ENCODE measurements at regions not wholly inside any gene's neighbourhood (a gene's known extent, or its start where the extent isn't known, plus 50 kb on each side); places are given as distances from the start of the nearest gene placed in this dataset.

- no peaks in the 10 kb centered on the region for H3K9me3 Mint-ChIP-seq
Measured at GRCh38 chr14:87838931-87839330, 154.1 kb downstream of the GALC start.

DNA sequence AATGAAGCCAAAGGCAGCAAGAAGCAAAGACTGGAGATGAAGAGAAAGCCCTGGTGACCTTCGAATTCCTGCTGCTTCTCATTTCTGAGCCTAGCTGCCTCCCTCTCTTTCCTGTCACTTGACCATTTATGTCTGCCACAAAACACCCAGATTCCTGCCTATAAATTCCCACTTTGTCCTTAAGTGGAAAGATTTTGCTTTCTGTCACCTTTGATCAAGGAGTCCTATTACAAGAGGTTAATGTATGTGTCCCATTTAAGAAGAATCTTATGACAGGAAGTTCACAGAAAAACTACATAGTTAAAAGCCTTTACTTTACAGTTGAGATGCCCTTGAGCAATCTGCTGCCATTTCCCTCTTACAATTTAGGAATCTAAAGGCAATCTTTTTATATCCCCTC is 155.7 kb downstream of the GALC start:
- Mint-ChIP-seq H3K4me3 (no peak overlapping the region), H3K27ac (no peak overlapping the region), H3K4me1 (ENCODE audit: low read depth) (no peaks in the 10 kb centered on the region), H3K36me3 (ENCODE audit: low read depth) (no peaks in the 10 kb centered on the region), H3K9me3 (no peaks in the 10 kb centered on the region), H3K27me3 (no peaks in the 10 kb centered on the region)
- DNase-seq = no peak

More at GRCh38 chr14:87838931-87839330, 154.1 kb downstream of the GALC start:
- DNase-seq = no peak
- no peak overlapping the region for H3K27ac Mint-ChIP-seq
- H3K4me1 Mint-ChIP-seq (ENCODE audit: low read depth) = no peaks in the 10 kb centered on the region
- H3K36me3 Mint-ChIP-seq (ENCODE audit: low read depth) = no peaks in the 10 kb centered on the region
- H3K4me3 Mint-ChIP-seq = no peak overlapping the region
- no peaks in the 10 kb centered on the region for H3K27me3 Mint-ChIP-seq

- no peaks in the 10 kb centered on the region for H3K4me1 Mint-ChIP-seq (ENCODE audit: low read depth)
- DNase-seq = no peak
- H3K36me3 Mint-ChIP-seq (ENCODE audit: low read depth) = no peaks in the 10 kb centered on the region
- H3K27ac Mint-ChIP-seq = no peak overlapping the region
- H3K27me3 Mint-ChIP-seq = peaks cover 18% of the 10 kb centered on the region
- no peaks in the 10 kb centered on the region for H3K9me3 Mint-ChIP-seq
- H3K4me3 Mint-ChIP-seq = no peak overlapping the region
Measured at GRCh38 chr14:87834594-87834993, 158.4 kb downstream of the GALC start.

DNA sequence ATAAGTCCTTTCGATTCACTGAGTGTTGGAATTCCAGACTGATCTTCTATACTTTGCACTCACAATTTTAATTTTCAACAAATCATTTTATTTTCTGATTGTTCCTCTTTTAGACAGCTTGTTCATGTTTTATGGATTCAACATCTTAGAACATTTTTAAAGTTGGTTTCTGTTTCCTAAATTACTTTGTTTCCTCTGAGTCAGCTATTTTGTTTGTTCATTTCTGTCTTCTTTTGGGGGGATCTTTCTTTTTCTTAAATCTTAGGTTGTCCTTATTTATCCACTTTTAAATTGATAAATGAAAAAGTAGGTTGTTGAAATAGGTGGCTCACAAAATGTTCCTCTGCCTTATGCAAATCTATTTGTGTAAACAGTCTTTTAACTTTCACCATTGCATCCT is 160.0 kb downstream of the GALC start:
- DNase-seq = no peak
- Mint-ChIP-seq H3K27me3 (peaks cover 18% of the 10 kb centered on the region), H3K4me1 (ENCODE audit: low read depth) (no peaks in the 10 kb centered on the region), H3K27ac (no peak overlapping the region), H3K9me3 (no peaks in the 10 kb centered on the region), H3K4me3 (no peak overlapping the region), H3K36me3 (ENCODE audit: low read depth) (no peaks in the 10 kb centered on the region)

DNA sequence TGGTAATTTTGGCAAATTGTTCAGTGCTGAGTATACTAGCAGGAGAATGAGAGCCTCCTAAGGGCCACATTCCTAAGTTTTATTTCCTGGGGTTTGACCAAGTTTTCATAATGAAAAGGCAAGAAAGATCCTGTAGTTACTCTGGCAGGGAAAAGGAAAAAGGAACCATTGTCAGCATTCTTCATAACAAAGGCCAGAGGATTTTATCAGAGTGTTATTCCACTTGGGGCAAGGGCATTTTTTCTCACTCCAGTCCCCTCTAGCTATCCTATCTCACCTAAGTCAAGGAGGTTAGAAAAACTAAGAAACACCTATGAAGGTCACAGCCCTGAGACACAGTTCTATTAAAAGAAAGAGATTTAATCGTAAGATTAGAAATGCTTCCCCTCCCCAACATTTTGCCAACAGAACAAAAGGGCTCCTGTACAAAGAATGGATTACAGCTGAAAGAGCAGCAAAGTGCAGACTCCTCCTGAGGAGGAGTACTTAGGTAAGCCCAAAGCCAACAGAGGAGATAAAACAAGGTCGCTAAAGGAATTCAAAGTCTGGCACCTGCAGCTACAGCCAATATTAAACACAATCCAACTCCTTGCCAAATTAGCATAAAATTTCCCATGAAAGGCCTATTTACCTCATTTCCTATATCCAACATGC is 162.4 kb downstream of the GALC start:
- Mint-ChIP-seq H3K4me3 (no peak overlapping the region), H3K27me3 (peaks cover 18% of the 10 kb centered on the region), H3K27ac (no peak overlapping the region), H3K9me3 (no peaks in the 10 kb centered on the region), H3K4me1 (ENCODE audit: low read depth) (no peaks in the 10 kb centered on the region), H3K36me3 (ENCODE audit: low read depth) (no peaks in the 10 kb centered on the region)
- no peak for DNase-seq

GRCh38 chr14:87829543-87829942 is 163.4 kb downstream of the GALC start:
- Mint-ChIP-seq H3K27me3 (peaks cover 18% of the 10 kb centered on the region), H3K36me3 (ENCODE audit: low read depth) (no peaks in the 10 kb centered on the region), H3K9me3 (no peaks in the 10 kb centered on the region), H3K4me3 (no peak overlapping the region), H3K27ac (no peak overlapping the region), H3K4me1 (ENCODE audit: low read depth) (no peaks in the 10 kb centered on the region)
- no peak for DNase-seq

- no peaks in the 10 kb centered on the region for H3K4me1 Mint-ChIP-seq (ENCODE audit: low read depth)
- no peak overlapping the region for H3K27ac Mint-ChIP-seq
- no peak overlapping the region for H3K4me3 Mint-ChIP-seq
- H3K36me3 Mint-ChIP-seq (ENCODE audit: low read depth) = no peaks in the 10 kb centered on the region
- DNase-seq = no peak
- no peaks in the 10 kb centered on the region for H3K27me3 Mint-ChIP-seq
- H3K9me3 Mint-ChIP-seq = no peaks in the 10 kb centered on the region
Measured at GRCh38 chr14:87824266-87824665, 168.7 kb downstream of the GALC start.

DNA sequence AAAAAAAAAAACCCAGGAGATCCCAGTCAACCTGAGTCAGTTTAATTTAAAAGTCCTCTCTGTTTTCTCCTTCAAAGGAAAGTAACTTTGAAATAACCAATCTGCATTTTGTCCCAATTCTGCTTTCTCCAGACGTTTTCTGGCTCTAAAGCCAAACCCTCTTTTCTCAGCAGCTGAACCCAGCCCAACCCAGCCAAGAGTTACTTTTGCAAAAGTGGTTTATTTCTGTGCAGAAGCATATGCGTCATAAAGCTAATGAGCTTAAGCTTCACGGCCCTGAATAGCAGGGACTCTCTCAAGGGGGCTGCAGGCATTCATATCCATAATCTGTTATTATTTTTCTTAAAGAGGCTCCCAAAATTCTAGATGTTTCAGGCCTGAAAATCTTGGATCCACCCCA is 176.6 kb downstream of the GALC start:
- no peaks in the 10 kb centered on the region for H3K36me3 Mint-ChIP-seq (ENCODE audit: low read depth)

DNA sequence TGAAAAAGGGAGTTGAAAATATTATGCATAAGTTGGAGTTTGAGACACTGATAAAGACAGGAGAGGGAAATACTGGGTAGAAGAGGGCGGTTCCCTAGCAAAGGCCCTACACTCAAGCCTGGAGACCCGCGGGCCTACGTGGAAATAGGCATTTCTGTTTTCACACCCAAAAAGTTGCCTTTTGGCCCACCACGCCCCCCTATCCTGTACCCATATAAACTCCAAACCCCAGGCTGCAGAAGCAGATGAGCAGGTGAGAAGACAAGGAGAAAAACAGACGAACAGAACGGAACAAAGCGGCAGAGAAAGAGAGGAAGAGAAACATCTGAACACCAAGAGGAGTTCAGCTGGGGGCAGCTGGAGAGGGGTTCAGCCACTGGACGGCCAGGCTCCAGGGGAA is 177.9 kb downstream of the GALC start:
- H3K36me3 Mint-ChIP-seq (ENCODE audit: low read depth) = no peaks in the 10 kb centered on the region
- no peaks in the 10 kb centered on the region for H3K27me3 Mint-ChIP-seq

More for the DNA sequence above, 176.6 kb downstream of the GALC start:
- Mint-ChIP-seq H3K4me1 (ENCODE audit: low read depth) (no peaks in the 10 kb centered on the region), H3K27ac (no peak overlapping the region), H3K9me3 (no peaks in the 10 kb centered on the region), H3K27me3 (no peaks in the 10 kb centered on the region), H3K4me3 (no peak overlapping the region)
- DNase-seq = no peak

DNA sequence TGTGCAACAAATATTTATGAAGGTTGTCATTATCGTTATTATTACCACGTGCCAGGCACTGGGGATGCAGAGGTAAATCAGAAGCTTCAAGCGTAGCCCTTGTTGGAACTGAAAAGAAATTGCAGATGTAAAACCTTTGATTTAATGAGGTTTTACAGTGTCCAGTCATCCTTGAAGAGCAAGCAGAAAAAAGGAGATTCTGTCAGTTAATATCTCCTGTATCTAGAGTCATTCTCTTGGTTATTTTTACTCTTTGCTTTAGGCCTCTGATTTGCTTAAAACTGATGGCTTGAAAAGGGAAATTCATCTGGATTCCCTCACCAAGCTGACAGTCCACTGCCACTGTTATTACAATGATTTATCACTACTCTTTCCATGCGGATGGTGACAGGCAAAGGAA is 179.3 kb downstream of the GALC start:
- H3K4me3 Mint-ChIP-seq = no peak overlapping the region
- H3K27me3 Mint-ChIP-seq = no peaks in the 10 kb centered on the region
- no peak overlapping the region for H3K27ac Mint-ChIP-seq
- H3K36me3 Mint-ChIP-seq (ENCODE audit: low read depth) = no peaks in the 10 kb centered on the region
- no peaks in the 10 kb centered on the region for H3K4me1 Mint-ChIP-seq (ENCODE audit: low read depth)
- no peak for DNase-seq
- no peaks in the 10 kb centered on the region for H3K9me3 Mint-ChIP-seq

More for the DNA sequence above, 177.9 kb downstream of the GALC start:
- Mint-ChIP-seq H3K27ac (no peak overlapping the region), H3K9me3 (no peaks in the 10 kb centered on the region), H3K4me1 (ENCODE audit: low read depth) (no peaks in the 10 kb centered on the region), H3K4me3 (no peak overlapping the region)
- no peak for DNase-seq

DNA sequence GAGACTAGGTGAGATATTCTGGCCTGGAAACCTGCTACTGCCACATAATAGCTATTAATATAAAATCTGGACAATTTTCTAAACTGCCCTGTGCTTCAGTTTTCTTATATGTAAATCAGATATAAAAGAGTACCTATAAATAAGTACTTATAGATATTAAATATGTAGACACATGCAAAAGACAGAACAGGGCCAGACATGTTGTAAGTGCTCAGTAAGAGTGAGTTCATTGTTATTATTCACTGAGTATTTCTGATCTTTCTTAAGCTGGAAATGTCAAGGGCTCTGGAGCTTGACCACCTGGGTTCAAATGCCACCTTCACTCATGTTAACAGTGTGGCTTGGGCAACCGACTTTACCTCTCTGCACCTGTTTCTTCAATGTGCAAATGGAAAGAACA is 179.8 kb downstream of the GALC start:
- no peak for DNase-seq
- H3K27me3 Mint-ChIP-seq = no peaks in the 10 kb centered on the region
- H3K9me3 Mint-ChIP-seq = no peaks in the 10 kb centered on the region
- no peak overlapping the region for H3K27ac Mint-ChIP-seq
- no peaks in the 10 kb centered on the region for H3K36me3 Mint-ChIP-seq (ENCODE audit: low read depth)
- H3K4me3 Mint-ChIP-seq = no peak overlapping the region
- H3K4me1 Mint-ChIP-seq (ENCODE audit: low read depth) = no peaks in the 10 kb centered on the region

GRCh38 chr14:87811246-87811645 is 181.7 kb downstream of the GALC start:
- H3K4me3 Mint-ChIP-seq = no peak overlapping the region
- H3K4me1 Mint-ChIP-seq (ENCODE audit: low read depth) = no peaks in the 10 kb centered on the region
- no peaks in the 10 kb centered on the region for H3K9me3 Mint-ChIP-seq
- DNase-seq = no peak
- no peaks in the 10 kb centered on the region for H3K36me3 Mint-ChIP-seq (ENCODE audit: low read depth)
- H3K27ac Mint-ChIP-seq = no peak overlapping the region
- H3K27me3 Mint-ChIP-seq = no peaks in the 10 kb centered on the region

- no peak for DNase-seq
- Mint-ChIP-seq H3K4me1 (ENCODE audit: low read depth) (no peaks in the 10 kb centered on the region), H3K4me3 (no peak overlapping the region), H3K9me3 (no peaks in the 10 kb centered on the region), H3K27ac (no peak overlapping the region), H3K27me3 (no peaks in the 10 kb centered on the region), H3K36me3 (ENCODE audit: low read depth) (no peaks in the 10 kb centered on the region)
Measured at GRCh38 chr14:87810711-87811110, 182.3 kb downstream of the GALC start.

DNA sequence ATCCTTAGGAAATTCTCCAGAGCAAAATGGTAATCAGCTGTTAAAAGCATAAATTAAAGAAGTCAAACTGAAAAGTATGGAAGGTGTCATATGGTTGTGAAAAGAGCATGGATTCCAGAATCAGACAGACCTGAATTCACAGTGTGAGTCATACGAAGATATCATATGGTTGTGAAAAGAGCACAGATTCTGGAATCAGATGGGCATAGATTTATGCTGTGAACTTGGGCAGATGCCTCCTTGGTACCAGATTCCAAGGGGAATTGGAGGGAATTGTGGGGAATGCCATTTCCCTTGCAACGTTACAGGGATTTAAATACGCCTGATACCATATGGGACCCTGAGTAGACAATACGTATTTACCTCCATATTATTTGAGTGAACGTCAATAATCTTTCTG is 183.7 kb downstream of the GALC start:
- Mint-ChIP-seq H3K4me3 (no peak overlapping the region), H3K9me3 (no peaks in the 10 kb centered on the region), H3K27ac (no peak overlapping the region), H3K36me3 (ENCODE audit: low read depth) (no peaks in the 10 kb centered on the region), H3K4me1 (ENCODE audit: low read depth) (no peaks in the 10 kb centered on the region), H3K27me3 (no peaks in the 10 kb centered on the region)
- DNase-seq = no peak

- H3K4me3 Mint-ChIP-seq = no peak overlapping the region
- no peaks in the 10 kb centered on the region for H3K36me3 Mint-ChIP-seq (ENCODE audit: low read depth)
- peak; percentile 66 for DNase-seq
- no peaks in the 10 kb centered on the region for H3K4me1 Mint-ChIP-seq (ENCODE audit: low read depth)
- H3K9me3 Mint-ChIP-seq = no peaks in the 10 kb centered on the region
- no peak overlapping the region for H3K27ac Mint-ChIP-seq
- peaks cover 5% of the 10 kb centered on the region for H3K27me3 Mint-ChIP-seq
Measured at GRCh38 chr14:87805315-87805723, 187.7 kb downstream of the GALC start.

GRCh38 chr14:87800216-87800615 is 192.8 kb downstream of the GALC start:
- Mint-ChIP-seq H3K9me3 (no peaks in the 10 kb centered on the region), H3K27ac (no peak overlapping the region), H3K36me3 (ENCODE audit: low read depth) (no peaks in the 10 kb centered on the region), H3K4me1 (ENCODE audit: low read depth) (no peaks in the 10 kb centered on the region), H3K27me3 (peaks cover 14% of the 10 kb centered on the region), H3K4me3 (no peak overlapping the region)
- DNase-seq = no peak
